GM19023 (cell line): ENCODE measurements at regions not wholly inside any gene's neighbourhood (a gene's known extent, or its start where the extent isn't known, plus 50 kb on each side); places are given as distances from the start of the nearest gene placed in this dataset.

ENCODE experiments used
- ATAC-seq: cut with Tn5 transposase; IDR thresholded peaks from one replicate; pipeline ENCODE4 v1.9.1; 2021; ENCODE audit warnings: mild to moderate bottlenecking, moderate library complexity; ENCODE audit not compliant: unreplicated experiment

GRCh38 chr6:80482056-80482455 lies 375.6 kb downstream of the BCKDHB start:
- ATAC-seq = no peak

DNA sequence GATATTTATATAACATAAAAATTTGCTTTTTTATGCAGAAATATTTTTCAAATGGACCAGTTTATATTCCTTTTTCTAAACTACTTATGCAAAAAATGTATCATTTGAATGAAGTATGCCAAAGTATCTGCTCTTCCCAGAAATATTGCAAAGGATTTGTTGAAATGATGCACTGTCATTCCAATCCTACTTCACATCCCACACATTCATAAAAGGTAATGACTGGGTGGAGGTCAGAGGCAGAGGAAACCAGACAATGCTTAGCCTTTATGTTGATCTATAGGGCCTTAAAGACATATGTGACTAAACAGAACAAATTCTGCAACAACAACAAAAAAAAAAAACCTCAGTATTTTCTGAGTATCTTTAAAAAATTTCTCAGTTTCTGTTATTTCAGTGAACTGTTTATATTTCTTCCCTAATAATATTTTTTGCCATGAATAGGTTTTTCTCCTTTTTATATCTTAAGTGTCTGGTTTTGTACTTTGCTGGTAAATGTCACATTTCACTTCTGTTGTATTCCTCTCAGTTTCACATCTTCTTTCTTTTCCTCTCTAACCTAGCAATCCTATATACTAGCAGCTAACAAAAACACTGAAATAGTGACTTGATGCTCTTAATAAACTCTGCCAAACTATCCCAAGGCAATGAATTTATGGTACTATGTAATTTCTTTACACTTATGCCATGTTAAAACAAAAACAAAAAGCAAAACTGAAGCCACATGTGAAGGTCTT lies 374.1 kb downstream of the BCKDHB start:
- ATAC-seq = no peak

GRCh38 chr6:80478030-80478429 lies 371.6 kb downstream of the BCKDHB start:
- ATAC-seq = no peak

DNA sequence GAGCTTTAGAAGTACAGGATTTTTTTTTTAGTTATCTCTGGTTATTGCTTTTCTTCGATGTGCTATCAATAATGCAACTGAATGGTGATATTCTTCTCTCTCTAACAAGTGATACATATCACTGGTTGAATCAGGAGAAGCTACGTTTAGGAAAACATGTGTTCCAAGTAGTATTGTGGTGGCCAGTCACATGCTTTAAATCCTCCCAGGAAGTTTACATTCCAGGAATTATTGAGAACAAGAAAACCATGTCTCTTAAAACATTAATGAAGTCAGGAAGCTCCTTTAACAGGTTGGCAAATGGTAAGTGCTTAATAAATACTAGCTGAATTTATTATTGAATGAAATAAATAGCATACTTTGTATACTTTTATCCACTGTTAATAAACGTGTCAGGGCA lies 371.1 kb downstream of the BCKDHB start:
- ATAC-seq = no peak

GRCh38 chr6:80472271-80472670 lies 365.8 kb downstream of the BCKDHB start:
- no peak for ATAC-seq

- ATAC-seq = no peak
Measured at GRCh38 chr6:80469977-80470376, 363.5 kb downstream of the BCKDHB start.

GRCh38 chr6:80468398-80468797 lies 361.9 kb downstream of the BCKDHB start:
- no peak for ATAC-seq

GRCh38 chr6:80467408-80467807 lies 360.9 kb downstream of the BCKDHB start:
- no peak for ATAC-seq

GRCh38 chr6:80466981-80467380 lies 360.5 kb downstream of the BCKDHB start:
- no peak for ATAC-seq

GRCh38 chr6:80465513-80465912 lies 359.0 kb downstream of the BCKDHB start:
- no peak for ATAC-seq

DNA sequence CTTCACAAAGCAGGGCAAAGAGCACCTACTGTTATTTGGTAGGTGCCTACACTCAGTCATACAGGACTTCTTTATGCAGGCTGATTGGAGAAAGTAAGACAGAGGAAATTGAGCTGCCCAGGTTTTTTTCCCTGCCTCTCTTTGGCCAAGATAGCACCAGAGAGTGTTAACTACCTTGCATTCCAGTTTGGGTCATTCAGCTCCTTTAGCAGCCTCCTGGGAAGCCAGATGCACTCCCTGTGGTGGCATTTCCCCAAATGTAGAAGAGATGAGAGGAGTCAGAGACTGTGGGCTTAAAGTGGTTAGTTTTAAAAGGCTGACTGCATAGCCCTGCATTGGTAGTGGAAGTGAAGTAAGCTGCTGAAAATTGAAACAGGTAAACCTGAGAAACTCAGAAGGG lies 358.4 kb downstream of the BCKDHB start:
- no peak for ATAC-seq

DNA sequence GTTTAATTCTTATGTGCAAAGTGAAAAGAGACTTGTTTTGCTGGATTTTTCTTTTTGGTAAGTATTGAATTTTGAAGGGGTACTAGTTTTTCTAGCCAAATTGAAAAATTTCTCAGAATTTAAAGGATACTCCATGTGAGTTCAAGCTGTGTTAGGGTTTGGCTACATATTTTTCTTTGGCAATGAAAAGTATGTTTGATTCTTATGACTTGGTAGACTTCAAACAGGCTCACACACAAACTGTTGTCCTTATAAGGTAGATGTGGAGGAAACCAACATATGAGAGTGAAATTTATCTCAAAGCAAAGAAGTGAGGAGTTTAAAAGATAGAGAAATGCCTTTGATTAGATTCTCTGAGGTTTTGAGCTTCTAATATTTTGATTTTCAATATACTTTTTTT lies 356.7 kb downstream of the BCKDHB start:
- no peak for ATAC-seq

DNA sequence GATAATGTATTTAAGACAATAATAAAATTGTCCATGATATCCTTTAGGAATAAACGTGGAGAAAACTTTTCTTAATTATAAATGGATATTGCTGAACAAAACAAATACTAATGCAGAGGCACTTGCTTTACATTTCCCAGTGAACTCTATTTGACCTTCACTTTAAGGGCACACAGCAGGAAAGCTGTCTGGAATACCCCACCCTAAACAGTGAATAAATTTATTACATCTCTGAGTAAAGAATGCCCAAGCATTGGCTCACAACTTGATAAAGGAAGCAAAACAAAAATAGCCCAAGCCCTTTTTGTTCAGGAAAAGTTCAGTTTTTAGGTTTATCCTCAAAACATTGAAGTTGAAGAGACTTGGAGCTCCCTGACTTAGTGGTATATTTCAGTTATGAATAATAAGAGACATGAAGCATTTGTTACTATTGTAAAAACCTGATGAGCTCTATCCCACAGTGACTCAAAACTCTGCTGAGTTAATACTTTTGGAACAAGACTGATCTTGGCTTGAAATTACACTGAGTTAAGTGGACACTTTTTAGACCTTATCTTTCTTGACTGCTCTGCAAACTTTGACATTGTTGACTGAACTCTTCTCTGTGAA lies 353.9 kb downstream of the BCKDHB start:
- ATAC-seq = no peak

- ATAC-seq = no peak
Measured at GRCh38 chr6:80457439-80457933, 351.0 kb downstream of the BCKDHB start.

- ATAC-seq = no peak
Measured at GRCh38 chr6:80456724-80457438, 350.4 kb downstream of the BCKDHB start.

- peak; percentile 11 for ATAC-seq
Measured at GRCh38 chr6:80454661-80455365, 348.3 kb downstream of the BCKDHB start.

GRCh38 chr6:80454197-80454596 lies 347.7 kb downstream of the BCKDHB start:
- ATAC-seq = peak; percentile 62

- ATAC-seq = no peak
Measured at GRCh38 chr6:80449726-80450125, 343.3 kb downstream of the BCKDHB start.

DNA sequence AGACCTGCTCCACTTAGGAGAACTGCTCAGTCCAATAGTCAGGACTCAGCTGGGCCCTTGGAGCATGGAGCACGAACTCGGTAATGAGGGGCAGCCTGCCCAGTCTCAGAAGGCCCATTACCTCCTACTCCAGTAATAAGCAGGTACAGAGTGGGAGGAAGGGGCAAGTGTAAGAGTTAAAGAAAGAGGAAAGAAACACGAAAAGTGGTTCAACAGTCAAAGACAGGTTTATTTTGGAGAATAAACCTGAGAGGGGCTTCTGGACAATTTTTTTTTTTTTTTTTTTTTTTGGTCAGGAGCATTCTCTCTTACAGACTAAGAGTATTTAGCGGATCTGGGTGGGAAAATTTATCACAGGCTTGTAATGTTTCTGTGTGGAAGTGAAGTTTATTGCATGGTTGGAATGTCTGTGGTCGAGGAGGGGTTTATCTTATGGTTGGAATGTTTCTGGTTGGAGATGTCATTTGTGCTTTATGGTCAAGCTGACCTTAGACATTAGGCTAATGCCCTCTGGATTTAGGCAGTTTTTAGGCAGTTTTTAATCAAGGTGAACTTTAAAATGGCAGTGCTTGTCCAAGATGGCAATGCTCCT lies 340.1 kb downstream of the BCKDHB start:
- ATAC-seq = no peak

DNA sequence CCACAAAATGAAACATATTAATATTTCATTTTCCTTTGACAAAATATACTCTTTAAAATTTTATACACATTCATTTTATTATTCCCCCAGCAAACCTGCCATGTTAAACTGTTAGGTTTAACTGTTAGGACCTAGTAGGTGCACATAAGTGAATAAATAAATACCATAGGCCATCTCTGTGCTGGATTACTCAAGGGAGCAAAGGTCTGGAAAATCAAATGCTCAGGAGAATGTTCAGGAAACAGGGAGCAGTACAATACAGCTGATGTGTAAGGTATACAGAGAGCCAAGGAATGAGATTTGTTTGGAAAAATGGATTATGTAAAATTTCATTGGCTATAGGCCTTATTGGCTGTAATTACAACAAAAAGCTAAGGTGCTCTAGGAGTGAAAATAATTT lies 339.3 kb downstream of the BCKDHB start:
- ATAC-seq = no peak

DNA sequence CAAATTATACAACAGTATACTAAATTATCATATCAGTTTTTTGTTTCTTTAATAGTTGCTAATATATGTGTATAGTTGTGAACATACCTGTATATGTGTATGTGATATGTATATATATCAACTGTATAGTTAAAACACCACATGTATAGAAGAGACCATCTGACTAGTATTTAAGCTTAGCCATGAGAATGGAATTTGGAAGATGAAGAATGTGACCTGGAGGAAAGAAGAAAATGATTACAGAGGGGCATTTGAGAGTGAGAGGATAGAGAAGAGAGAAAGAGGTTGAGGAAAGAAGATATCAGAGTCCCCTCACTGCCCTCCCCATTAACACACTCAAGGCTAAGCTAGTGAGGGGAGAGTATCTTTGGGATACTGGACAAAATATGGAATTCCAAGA lies 335.9 kb downstream of the BCKDHB start:
- ATAC-seq = no peak
